ENCODE measurements at regions not wholly inside any gene's neighbourhood (a gene's known extent, or its start where the extent isn't known, plus 50 kb on each side); places are given as distances from the start of the nearest gene placed in this dataset.
"Not testable (repeated sequence)": the region's sequence is repeated elsewhere in the genome, so short reads cannot be mapped to it uniquely, and the experiment has no call there.

DNA sequence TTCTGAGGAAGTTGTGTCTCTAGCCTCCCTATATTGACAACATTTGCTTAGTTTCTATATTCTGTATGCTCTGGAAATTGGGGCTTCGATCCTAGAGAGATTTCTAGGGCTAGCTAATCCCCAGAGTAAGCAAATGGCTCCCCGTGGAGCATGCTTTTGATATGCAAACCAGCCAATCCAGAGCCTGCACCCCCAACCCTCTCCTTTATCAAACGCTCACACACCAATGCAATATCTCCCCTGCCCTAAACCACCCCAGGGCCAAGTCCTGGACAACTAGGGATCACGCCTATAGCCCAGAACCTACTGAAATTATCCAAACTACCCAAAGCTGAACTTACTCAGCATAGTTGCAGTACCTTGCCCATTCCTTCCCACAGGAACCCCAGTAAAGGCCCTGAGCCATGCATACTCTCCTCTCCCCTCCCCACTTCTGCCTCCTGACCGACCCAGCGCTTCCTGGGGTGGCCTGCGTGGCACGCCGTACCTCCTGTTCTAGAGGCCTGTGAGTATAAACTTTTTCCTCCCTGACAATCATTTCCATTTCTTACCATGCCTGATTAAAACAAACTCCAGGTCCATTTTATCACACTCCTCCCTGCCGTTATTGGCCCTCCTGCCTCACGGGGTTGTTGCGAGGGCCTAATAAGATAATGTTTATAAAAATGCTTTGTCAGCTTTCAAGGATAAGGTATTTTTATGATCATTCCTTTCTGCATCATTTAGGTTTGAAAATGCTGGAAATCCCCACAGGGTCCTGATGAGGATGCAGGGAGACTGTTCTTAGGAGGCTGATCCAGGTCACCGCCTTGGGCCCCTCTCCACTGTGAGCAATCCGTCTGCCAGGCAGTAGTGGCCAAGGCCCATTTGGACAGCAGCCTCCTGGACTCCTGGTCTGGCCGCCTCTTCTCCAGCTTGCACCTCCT is 102.7 kb downstream of the TENT5C start:
- DNase-seq (ENCODE audit: low spot score in 2 of 2), result no peak
- H3K4me3 ChIP-seq (ENCODE audit: low read depth, poor library complexity, severe bottlenecking), result no peak overlapping the region
- TF ChIP-seq POLR2A (IDR thresholded peaks at IDR 0.05), result no peak
- no peak for TF ChIP-seq CTCF (IDR thresholded peaks at IDR 0.05)
- WGBS, 2 donors, result 77% methylated on average over 15 of the region's 15 CpGs
- intact Hi-C loops (cut with DNase I; ENCODE audit: low total_unique reads), result no loop called here

DNA sequence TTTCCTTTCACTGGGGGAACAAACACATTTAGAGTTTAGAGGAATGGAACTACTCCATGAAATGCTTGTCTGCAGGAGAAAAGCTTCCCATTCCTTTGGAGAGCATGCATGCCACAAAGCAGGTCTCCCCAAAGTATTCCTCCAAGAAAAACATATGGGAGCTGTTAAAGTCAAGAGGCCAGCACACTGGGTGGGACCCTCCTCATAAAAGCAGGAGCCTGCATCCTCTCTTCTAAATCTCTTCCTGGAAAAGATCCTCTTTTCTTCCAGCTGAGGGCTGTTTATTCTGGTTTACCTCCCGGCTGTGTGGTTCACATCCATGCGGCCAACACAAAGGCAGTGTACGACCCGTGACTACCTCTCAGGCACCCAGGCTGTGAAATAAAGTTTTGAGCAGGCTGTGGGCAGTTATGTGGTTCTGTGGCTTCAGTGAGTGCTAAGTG is 103.4 kb downstream of the TENT5C start:
- intact Hi-C loops (cut with DNase I; ENCODE audit: low total_unique reads), result no loop called here
- H3K4me3 ChIP-seq (ENCODE audit: low read depth, poor library complexity, severe bottlenecking), result no peak overlapping the region
- WGBS, 2 donors, result 63 to 82% methylated on average over 4 of the region's 4 CpGs
- no peak for DNase-seq (ENCODE audit: low spot score in 2 of 2)
- TF ChIP-seq POLR2A (IDR thresholded peaks at IDR 0.05), result no peak
- no peak for TF ChIP-seq CTCF (IDR thresholded peaks at IDR 0.05)

GRCh38 chr1:117710710-117711109 is 104.9 kb downstream of the TENT5C start:
- no peak for TF ChIP-seq CTCF (IDR thresholded peaks at IDR 0.05)
- WGBS, 2 donors, result 89 to 90% methylated on average over 8 of the region's 8 CpGs
- H3K4me3 ChIP-seq (ENCODE audit: low read depth, poor library complexity, severe bottlenecking), result no peak overlapping the region
- no peak for DNase-seq (ENCODE audit: low spot score in 2 of 2)
- intact Hi-C loops (cut with DNase I; ENCODE audit: low total_unique reads), result no loop called here

DNA sequence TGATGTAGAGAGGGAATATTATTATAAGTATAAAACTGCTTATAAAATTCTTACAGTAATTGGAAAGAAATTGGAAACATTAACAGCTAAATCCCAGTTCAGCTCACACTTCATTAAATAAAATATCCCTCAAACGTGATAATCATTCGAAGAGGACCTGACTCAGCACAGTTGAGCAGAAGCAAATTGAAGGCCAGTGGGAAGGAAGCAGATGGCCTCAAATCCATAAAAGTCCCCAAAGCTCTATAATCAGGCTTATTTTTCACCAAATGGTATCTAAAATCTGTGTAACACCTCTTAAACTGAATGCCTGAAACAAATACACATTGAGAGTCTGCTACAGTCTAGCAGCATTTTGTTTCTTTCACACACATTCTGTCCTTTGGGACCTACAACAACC is 106.8 kb downstream of the TENT5C start:
- TF ChIP-seq POLR2A (IDR thresholded peaks at IDR 0.05) (no peak), CTCF (IDR thresholded peaks at IDR 0.05) (no peak)
- 59 to 74% methylated on average over 2 of the region's 2 CpGs for WGBS, 2 donors
- no peak for DNase-seq (ENCODE audit: low spot score in 2 of 2)
- intact Hi-C loops (cut with DNase I; ENCODE audit: low total_unique reads), result no loop called here
- H3K4me3 ChIP-seq (ENCODE audit: low read depth, poor library complexity, severe bottlenecking), result no peak overlapping the region

GRCh38 chr1:117714546-117714945 is 108.7 kb downstream of the TENT5C start:
- WGBS, 2 donors, result 46 to 58% methylated on average over 1 of the region's 1 CpG
- intact Hi-C loops (cut with DNase I; ENCODE audit: low total_unique reads), result no loop called here

GRCh38 chr1:117716030-117716429 is 110.2 kb downstream of the TENT5C start:
- DNase-seq (ENCODE audit: low spot score in 2 of 2); intact Hi-C loops (cut with DNase I; ENCODE audit: low total_unique reads); H3K4me3 ChIP-seq (ENCODE audit: low read depth, poor library complexity, severe bottlenecking): not testable (repeated sequence)
- 79 to 92% methylated on average over 4 of the region's 4 CpGs for WGBS, 2 donors

More at GRCh38 chr1:117714546-117714945, 108.7 kb downstream of the TENT5C start:
- H3K4me3 ChIP-seq (ENCODE audit: low read depth, poor library complexity, severe bottlenecking), result no peak overlapping the region
- DNase-seq (ENCODE audit: low spot score in 2 of 2), result no peak
- TF ChIP-seq CTCF (IDR thresholded peaks at IDR 0.05) (no peak), POLR2A (IDR thresholded peaks at IDR 0.05) (no peak)

DNA sequence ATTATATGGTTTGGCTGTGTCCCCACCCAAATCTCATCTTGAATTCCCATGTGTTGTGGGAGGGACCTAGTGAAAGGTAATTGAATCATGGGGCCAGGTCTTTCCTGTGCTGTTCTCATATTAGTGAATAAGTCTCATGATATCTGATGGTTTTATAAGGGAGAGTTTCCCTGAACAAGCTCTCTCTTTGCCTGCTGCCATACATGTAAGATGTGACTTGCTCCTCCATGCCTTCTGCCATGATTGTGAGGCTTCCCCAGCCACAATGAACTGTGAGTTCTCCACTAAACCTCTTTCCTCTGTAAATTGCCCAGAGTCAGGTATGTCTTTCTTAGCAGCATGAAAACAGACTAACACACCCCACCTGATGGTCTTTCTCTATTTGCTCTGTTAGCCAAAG is 112.1 kb downstream of the TENT5C start:
- H3K4me3 ChIP-seq (ENCODE audit: low read depth, poor library complexity, severe bottlenecking); intact Hi-C loops (cut with DNase I; ENCODE audit: low total_unique reads); DNase-seq (ENCODE audit: low spot score in 2 of 2): not testable (repeated sequence)

GRCh38 chr1:117718596-117718995 is 112.7 kb downstream of the TENT5C start:
- 46 to 48% methylated on average over 2 of the region's 2 CpGs for WGBS, 2 donors
- DNase-seq (ENCODE audit: low spot score in 2 of 2); intact Hi-C loops (cut with DNase I; ENCODE audit: low total_unique reads); H3K4me3 ChIP-seq (ENCODE audit: low read depth, poor library complexity, severe bottlenecking): not testable (repeated sequence)

Data from lower leg skin (tissue), 4 donors.